ENCODE measurements at regions not wholly inside any gene's neighbourhood (a gene's known extent, or its start where the extent isn't known, plus 50 kb on each side); places are given as distances from the start of the nearest gene placed in this dataset.

- TF ChIP-seq POLR2AphosphoS5 (IDR thresholded peaks at IDR 0.05) (no peak), CTCF (IDR thresholded peaks at IDR 0.05 in 8 of 11, conservative IDR thresholded peaks at IDR 0.05 in 3 of 11) (no peak)
These were observed 197.3 kb upstream of the TWIST2 start for GRCh38 chr2:238650536-238650935.

All from spleen (tissue), 7 donors.